ENCODE measurements at regions not wholly inside any gene's neighbourhood (a gene's known extent, or its start where the extent isn't known, plus 50 kb on each side); places are given as distances from the start of the nearest gene placed in this dataset.
"Not testable (repeated sequence)": the region's sequence is repeated elsewhere in the genome, so short reads cannot be mapped to it uniquely, and the experiment has no call there.

GRCh38 chr1:221257548-221257947 is 378.3 kb downstream of the HLX start:
- not testable (repeated sequence) for TF ChIP-seq CTCF (IDR thresholded peaks at IDR 0.05); ZFX (IDR thresholded peaks at IDR 0.05; ENCODE audit: borderline replicate concordance)
